Transverse colon (tissue), 4 donors: ENCODE measurements at regions not wholly inside any gene's neighbourhood (a gene's known extent, or its start where the extent isn't known, plus 50 kb on each side); places are given as distances from the start of the nearest gene placed in this dataset.

Experiments used
- DNase-seq: peaks from one replicate; pipeline ENCODE4 v3.0.0-alpha.2; 2019
- H3K27ac ChIP-seq, 4 donors: fragments of 200-600 bp; sonication (generic); 2 replicates each; pipeline ENCODE4 v1.5.1; 2016 to 2018; ENCODE audit warnings: inconsistent platforms in 4 of 4
- H3K27me3 ChIP-seq: fragments of 200-600 bp; sonication (generic); 2 replicates; pipeline ENCODE4 v1.5.1; 2017; ENCODE audit warnings: inconsistent platforms
- H3K36me3 ChIP-seq, 4 donors: fragments of 200-600 bp; sonication (generic); 2 replicates each; pipeline ENCODE4 v1.5.1; 2017 to 2019; ENCODE audit warnings: inconsistent platforms in 4 of 4
- H3K4me1 ChIP-seq, 4 donors: fragments of 200-600 bp; sonication (generic); 2 replicates each; pipeline ENCODE4 v1.5.1; 2017 to 2020; ENCODE audit warnings: inconsistent platforms in 4 of 4
- H3K4me3 ChIP-seq, 4 donors: fragments of 200-600 bp; sonication (generic); 1 replicate in 1 of 4; 2 replicates in 3 of 4; pipeline versions ENCODE4 v1.5.1 to v1.6.1; 2017 to 2019; ENCODE audit warnings: inconsistent platforms in 4 of 4
- H3K9me3 ChIP-seq, 2 donors: fragments of 200-600 bp; sonication (generic); 2 replicates each; pipeline ENCODE4 v1.5.1; 2017 to 2019; ENCODE audit warnings: inconsistent platforms in 2 of 2
- CTCF ChIP-seq, 5 experiments: fragments of 200-600 bp in 3 of 5; fragments of 450-650 bp in 2 of 5; sonication (generic) in 3 of 5; IDR thresholded peaks; 1 replicate in 2 of 5; 2 replicates in 3 of 5; pipeline ENCODE4 v1.5.1; 2016 to 2017; ENCODE audit warnings: antibody characterized with exemption in 5 of 5, inconsistent platforms in 3 of 5, mild to moderate bottlenecking in 2 of 5, moderate library complexity in 1 of 5
- EP300 ChIP-seq: sonication (generic); formaldehyde crosslinking; IDR thresholded peaks from one replicate; pipeline ENCODE4 v1.6.1; 2017; ENCODE audit warnings: antibody characterized with exemption, low read depth
- POLR2A ChIP-seq: fragments of 450-650 bp; IDR thresholded peaks from one replicate; pipeline ENCODE4 v1.6.1; 2016; ENCODE audit warnings: antibody characterized with exemption, mild to moderate bottlenecking, moderate library complexity
- POLR2AphosphoS5 ChIP-seq, 3 donors: sonication (generic); formaldehyde crosslinking; IDR thresholded peaks; one replicate each; pipeline ENCODE4 v1.6.1; 2016; ENCODE audit warnings: antibody characterized with exemption in 3 of 3
- WGBS, 2 donors: methylation state at CpG; one replicate each; pipeline ENCODE4 v1.1.5; 2018; ENCODE audit warnings: low coverage in 1 of 2; 5-methylcytosine and 5-hydroxymethylcytosine counted together
- in situ Hi-C, 4 donors: fragments of 200-750 bp; cut with MboI; loops; one replicate each; pipeline versions ENCODE4 v1.15.0 to v1.15.1; 2017; ENCODE audit warnings: low sequenced_read_pairs in 3 of 4, low pct_ligation_motif_present in 1 of 4, low pct_unique_long_range_greater_than_20kb in 1 of 4
- intact Hi-C: fragments of 100-400 bp; cut with DNase I; formaldehyde crosslinking; loops from one replicate; pipeline ENCODE4 v1.15.1; 2023; ENCODE audit warnings: low total_unique reads

- TF ChIP-seq EP300, result no peak
- no peak for TF ChIP-seq CTCF (IDR thresholded peaks at IDR 0.05)
- TF ChIP-seq POLR2A, result no peak
- no peak for TF ChIP-seq POLR2AphosphoS5 (IDR thresholded peaks at IDR 0.05)
- H3K27ac ChIP-seq, result no peak overlapping the region
- H3K4me1 ChIP-seq, result no peaks in the 10 kb centered on the region
- no peaks in the 10 kb centered on the region for H3K9me3 ChIP-seq
- no peak for DNase-seq
- in situ Hi-C loops (no loop called here), intact Hi-C loops (no loop called here)
- WGBS, 2 donors, result 57 to 64% methylated on average over 4 to 5 of the region's 5 CpGs
- no peak overlapping the region for H3K4me3 ChIP-seq
- no peaks in the 10 kb centered on the region for H3K27me3 ChIP-seq
- no peaks in the 10 kb centered on the region for H3K36me3 ChIP-seq
These were observed 303.3 kb upstream of the IGFBP3 start for GRCh38 chr7:46224363-46224762.

- 50 to 72% methylated on average over 3 to 7 of the region's 7 CpGs for WGBS, 2 donors
These were observed 299.1 kb upstream of the IGFBP3 start for GRCh38 chr7:46220066-46220630.

GRCh38 chr7:46218461-46219200 is 297.6 kb upstream of the IGFBP3 start:
- in situ Hi-C loops, result no loop called here
- Histone ChIP-seq H3K36me3 (no peaks in the 10 kb centered on the region), H3K9me3 (no peaks in the 10 kb centered on the region), H3K4me3 (no peak overlapping the region), H3K27me3 (no peaks in the 10 kb centered on the region), H3K4me1 (no peaks in the 10 kb centered on the region), H3K27ac (no peak overlapping the region)
- DNase-seq, result no peak
- no peak for TF ChIP-seq EP300
- TF ChIP-seq CTCF (IDR thresholded peaks at IDR 0.05), result no peak
- no peak for TF ChIP-seq POLR2A
- no peak for TF ChIP-seq POLR2AphosphoS5 (IDR thresholded peaks at IDR 0.05)
- intact Hi-C loops, result no loop called here
- WGBS, 2 donors, result 86% methylated on average over 9 of the region's 9 CpGs

More at GRCh38 chr7:46220066-46220630, 299.1 kb upstream of the IGFBP3 start:
- Histone ChIP-seq H3K36me3 (no peaks in the 10 kb centered on the region), H3K4me3 (no peak overlapping the region), H3K27me3 (no peaks in the 10 kb centered on the region), H3K9me3 (no peaks in the 10 kb centered on the region), H3K4me1 (no peaks in the 10 kb centered on the region), H3K27ac (no peak overlapping the region)
- no peak for DNase-seq
- intact Hi-C loops (no loop called here), in situ Hi-C loops (no loop called here)
- no peak for TF ChIP-seq CTCF (IDR thresholded peaks at IDR 0.05)
- no peak for TF ChIP-seq POLR2AphosphoS5 (IDR thresholded peaks at IDR 0.05)
- TF ChIP-seq EP300, result no peak

GRCh38 chr7:46215987-46216567 is 295.0 kb upstream of the IGFBP3 start:
- intact Hi-C loops (no loop called here), in situ Hi-C loops (no loop called here)
- no peak for TF ChIP-seq CTCF (IDR thresholded peaks at IDR 0.05)
- TF ChIP-seq POLR2AphosphoS5 (IDR thresholded peaks at IDR 0.05), result no peak
- TF ChIP-seq EP300, result no peak
- TF ChIP-seq POLR2A, result no peak
- Histone ChIP-seq H3K9me3 (no peaks in the 10 kb centered on the region), H3K27me3 (no peaks in the 10 kb centered on the region), H3K4me3 (no peak overlapping the region), H3K4me1 (no peaks in the 10 kb centered on the region), H3K27ac (no peak overlapping the region), H3K36me3 (no peaks in the 10 kb centered on the region)
- 55% methylated on average over 13 of the region's 15 CpGs; no CpG with 5 or more reads in 1 of the 2 donors for WGBS, 2 donors
- DNase-seq, result no peak
